Dedifferentiated amniotic fluid mesenchymal stem cell (primary cell): ENCODE measurements at regions not wholly inside any gene's neighbourhood (a gene's known extent, or its start where the extent isn't known, plus 50 kb on each side); places are given as distances from the start of the nearest gene placed in this dataset.

Experiments
- DNase-seq: peaks from one replicate; pipeline ENCODE4 v3.0.0-alpha.2; 2016; ENCODE audit errors: extremely low spot score

DNA sequence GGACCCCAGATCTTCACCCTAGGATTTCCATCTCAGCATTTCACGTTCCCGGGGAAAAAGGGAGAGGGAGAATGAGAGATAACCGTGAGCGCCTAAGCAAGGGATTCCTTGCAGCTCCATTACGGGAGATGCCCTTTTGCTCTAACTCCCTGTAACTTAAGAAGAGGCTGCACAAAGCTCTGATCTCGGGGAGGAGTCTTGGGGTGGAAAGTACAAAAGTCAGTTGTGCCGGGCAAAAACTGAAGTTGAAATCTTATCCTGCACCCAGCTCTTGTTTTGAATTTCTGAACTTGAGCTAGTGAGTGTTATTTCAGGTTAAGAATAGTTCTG is 256.4 kb upstream of the SOX21 start:
- DNase-seq, result no peak

DNA sequence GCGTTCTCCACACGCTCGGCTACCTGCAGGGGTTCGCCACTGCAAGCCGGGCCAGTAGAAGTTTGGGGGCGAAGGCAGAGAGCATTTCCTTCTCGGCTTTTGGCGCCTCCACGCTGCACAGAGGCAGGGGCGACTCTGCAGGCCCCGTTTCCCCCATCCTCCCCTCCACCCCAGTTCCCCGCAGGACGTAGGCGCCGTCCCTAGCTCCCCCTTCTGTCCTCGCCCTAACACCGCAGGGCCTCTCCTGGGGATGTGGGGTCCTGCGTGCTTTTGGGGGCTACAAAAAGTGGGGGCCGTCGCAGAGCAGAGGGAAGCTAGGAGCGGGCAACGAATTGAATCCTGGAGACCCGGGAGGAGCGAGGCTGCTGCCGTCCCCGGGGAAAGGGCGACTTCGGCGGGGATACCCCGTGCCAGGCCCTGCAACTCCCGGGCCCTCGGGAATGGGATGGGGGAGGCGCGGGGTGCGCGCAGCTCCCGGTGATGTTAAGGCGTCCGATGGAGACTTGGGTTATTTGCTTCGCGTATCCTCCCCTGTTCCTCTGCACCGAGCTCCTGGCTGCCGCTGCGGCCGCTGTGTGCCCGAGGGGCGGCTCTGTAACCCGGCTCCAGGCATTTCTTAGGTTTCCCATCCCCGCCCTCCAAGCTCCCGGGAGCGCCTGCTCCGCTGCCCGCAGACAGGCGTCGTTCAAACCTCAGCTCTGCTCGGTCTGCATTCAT is 255.9 kb upstream of the SOX21 start:
- no peak for DNase-seq

DNA sequence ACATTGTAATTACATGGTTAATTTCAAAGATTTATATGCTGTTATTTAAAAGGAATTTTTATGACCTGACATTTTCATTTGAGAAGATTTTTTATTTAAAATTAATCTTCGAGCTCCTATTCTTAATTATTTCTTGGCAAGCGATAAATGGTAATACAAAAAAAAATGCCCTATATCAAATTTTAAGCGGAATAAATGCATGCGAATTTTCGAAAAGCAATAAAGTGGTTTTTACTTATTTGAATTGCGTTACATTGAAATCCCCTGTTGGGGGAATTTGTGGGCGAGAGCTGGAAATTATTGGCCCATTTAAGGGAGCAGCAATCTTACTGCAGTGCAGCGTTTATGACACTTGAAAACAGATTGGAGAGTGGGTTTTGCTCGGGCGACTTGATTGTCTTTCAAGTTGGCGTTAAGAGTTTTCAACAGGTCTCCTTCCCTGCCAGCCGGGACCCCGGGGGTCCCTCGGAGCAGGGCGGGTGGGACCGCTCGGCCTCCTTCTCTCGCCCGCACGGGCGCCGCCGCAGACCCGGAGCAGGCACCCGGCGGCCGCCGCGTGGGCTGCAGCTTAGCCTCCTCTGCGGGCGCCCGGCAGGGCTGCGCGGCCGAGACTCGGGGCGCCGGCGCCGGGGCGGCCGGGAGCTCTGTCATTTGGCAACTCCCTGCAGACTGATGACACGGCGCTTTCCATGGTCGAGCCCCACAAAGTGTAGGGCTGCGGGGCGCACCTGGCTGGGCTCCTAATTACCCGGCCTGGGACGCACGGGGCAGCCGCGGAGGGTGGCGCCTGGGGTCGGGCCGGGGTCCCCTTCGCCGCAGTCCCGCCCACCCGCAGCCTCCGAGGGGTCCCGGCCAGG is 255.1 kb upstream of the SOX21 start:
- no peak for DNase-seq

DNA sequence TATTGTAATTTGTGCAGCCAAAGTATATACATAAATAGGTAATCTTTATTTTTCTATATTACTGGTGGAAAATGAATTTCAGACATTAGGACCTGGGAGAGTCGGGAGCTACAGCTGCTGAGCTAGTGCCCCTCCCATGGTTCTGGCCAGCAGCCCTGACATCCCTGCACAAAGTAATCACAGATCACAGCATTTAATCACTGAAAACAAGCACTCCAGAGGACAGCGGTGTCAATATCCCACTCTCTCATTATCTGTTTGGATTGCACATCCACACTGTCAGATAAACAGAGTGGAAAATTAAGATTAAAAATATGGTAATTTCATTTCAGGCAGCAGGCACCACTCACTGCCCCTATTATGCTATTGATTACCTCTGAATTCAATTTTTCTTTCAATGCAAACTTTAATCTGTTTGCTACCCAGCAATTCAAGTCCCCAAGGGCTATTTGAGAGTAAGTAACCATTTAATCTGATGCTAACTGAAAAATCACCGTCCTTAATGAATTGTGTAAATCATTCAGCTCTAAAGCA is 254.1 kb upstream of the SOX21 start:
- no peak for DNase-seq

DNA sequence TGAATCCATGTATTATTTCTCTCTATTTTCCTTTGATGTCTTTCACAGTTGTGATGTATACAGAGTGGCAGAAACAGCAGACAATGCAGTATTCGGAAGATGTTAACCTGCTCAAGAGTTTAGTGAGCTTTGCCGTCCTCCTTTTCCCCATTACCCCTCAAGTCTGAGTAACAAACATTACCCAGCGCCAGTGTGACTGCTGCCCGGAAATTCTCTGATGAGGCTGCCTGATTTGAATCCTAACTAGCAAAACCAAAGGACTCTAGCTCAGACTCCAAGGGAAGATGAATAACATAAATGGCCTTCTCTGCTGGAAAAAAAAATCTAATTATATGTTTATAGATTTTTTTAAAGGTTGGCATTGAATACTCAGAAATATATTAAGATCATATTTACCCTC is 247.3 kb upstream of the SOX21 start:
- DNase-seq, result no peak

DNA sequence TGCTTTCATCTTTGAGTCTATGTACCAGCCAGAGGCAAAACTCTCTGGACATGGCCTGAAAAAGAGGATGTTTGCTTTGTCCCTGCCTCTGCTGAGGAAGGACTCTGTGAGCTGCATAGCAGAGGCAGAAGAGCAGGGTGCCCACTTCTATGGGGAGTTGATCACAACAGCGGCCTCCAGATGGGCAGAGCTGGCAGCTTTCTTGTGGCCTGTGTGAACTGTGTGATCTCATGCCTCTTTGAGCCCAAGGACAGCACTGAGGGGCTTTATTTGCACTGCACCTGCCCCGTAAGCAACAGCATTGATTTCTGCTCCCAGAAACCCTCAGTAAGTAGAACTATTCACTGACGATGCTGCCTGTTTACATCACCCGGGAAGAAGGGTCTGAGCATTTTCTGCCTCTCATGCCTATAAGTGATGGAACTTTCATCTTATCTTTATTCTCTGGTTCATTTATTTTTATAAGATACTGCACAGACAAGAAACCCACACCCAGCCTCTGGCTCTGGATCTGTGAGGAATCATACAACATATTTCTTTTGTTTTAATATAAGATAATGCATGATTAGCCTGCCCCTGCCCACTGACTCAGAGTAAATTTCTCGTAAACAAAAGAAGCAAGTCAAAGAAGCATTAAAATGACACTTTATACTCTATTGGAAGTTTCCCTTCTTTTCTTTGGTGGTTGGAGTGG is 244.2 kb upstream of the SOX21 start:
- no peak for DNase-seq

DNA sequence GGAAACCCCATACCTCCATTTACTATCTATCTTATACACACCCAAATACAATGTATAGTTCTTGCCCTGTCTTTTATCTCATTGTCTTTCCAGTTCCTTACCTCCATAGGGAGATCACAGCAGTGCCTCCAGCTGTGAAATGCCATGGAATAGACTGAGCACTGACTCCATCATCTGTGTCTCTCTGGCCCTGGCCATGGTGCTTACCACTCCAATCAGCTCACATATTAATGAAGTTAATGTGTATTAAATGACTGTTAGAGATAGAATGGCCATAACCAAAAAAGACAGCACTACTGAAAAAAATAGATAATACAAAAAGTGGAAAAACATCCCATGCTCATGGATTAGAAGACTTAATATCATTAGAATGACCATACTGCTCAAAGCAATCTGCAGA is 240.4 kb upstream of the SOX21 start:
- no peak for DNase-seq

DNA sequence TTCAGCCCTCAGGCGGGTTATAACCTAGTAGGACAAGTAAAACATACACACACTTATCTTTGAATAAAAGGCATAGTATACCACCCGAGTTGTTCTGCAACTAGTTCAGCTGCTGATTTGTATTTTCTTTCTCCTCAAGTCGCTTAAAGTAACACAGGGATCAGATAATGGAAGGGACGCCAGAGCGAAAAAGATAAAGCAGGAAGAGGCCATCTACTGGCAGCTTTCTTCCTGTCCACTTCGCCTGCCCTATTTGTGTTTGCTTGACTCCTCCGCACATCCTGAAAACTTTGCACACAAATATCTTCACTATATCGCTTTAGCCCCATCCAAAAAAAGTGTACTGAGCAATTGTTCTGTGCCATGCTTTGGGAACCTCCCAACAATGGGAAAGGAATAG is 238.0 kb upstream of the SOX21 start:
- DNase-seq, result no peak

DNA sequence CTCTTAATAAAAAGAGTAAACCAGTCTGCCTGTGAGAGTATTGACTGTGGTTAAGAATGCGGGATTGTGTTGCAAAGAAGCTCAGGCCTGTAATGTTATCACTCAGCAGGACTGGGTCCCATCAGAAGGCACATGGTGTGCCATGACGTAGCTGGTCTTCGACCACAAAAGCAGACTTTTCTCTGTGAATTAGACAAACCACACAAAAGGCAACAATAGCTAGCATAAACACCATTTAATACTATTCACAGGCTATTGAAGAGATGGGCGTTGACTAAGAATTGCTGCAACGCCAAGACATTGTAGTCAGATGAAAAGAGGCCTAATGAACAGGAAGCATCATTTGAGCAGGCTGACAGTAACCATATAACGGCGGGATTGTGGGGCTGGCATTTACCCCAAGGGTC is 235.6 kb upstream of the SOX21 start:
- no peak for DNase-seq

DNA sequence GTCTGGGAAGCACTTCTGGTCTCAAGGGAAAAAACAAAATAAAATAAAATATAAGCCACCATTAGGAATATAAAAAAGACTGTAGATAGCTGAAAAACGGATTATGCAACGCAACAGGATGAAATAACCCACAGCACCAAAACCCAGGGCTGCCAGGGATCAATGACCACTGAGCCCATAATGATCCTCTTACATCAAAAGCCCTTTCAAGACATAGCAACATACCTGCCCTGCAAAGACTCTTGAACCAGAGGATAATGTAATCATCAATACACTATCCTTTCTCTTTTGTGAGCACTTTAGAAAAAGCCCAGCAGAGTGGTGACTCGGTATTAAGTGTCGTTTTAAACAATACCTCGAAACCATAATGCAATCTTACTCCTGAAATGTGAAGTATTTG is 235.0 kb upstream of the SOX21 start:
- DNase-seq, result no peak

DNA sequence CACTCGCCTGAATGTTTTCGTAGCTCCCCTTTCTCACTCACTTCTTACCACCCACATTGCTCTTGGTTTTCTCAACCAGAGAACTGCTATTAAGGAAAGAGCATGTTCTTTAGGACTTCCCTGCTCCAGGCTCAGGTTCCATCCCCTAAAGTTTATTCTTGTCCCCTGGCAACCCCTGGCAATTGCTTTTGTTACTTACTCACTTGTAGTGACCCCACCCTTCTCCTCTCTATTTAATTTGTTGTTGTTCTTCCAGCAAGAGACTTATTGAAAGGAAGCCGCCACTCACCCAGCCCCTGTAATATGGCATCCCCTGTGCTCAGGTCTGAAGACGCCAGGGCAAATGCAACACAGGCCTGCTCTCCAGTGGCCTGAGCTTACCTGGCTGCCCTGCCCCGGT is 233.7 kb upstream of the SOX21 start:
- no peak for DNase-seq

DNA sequence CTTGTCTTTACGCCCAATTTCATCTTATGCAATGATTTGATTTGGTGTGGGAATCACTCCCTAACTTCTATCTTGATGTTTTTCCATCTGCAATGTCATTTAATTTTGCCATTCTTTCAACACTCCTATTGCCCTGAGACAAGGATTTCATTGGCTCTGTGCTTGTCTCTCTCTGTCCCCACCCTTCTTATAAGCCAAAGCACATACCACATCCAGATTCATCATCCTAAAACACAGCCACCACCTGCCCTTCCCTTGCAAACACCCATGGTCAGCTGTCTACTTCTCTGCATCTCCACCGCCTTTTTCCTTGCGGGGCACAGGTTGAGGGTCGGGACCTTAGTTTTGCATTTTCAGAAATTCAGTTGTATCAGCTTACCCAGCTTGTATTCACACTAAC is 225.8 kb upstream of the SOX21 start:
- no peak for DNase-seq

DNA sequence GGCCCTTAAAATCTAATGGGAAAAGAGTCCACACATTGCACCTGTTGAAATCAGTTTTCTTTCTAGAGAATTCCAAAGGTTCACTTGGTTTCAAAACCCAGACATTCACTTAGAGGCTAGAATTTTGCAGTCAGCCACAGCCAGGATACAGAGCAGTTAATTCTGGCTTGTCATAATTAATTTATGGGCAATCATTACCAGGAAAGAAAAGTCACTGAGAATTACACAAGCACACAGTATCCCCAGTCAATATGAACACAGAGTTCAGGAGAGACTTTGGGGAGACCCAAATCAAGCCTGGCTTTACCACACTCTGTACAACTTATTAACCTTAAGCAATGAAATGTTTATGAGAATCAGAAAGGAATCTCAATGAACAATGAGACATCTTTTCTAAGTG is 224.3 kb upstream of the SOX21 start:
- DNase-seq, result no peak

DNA sequence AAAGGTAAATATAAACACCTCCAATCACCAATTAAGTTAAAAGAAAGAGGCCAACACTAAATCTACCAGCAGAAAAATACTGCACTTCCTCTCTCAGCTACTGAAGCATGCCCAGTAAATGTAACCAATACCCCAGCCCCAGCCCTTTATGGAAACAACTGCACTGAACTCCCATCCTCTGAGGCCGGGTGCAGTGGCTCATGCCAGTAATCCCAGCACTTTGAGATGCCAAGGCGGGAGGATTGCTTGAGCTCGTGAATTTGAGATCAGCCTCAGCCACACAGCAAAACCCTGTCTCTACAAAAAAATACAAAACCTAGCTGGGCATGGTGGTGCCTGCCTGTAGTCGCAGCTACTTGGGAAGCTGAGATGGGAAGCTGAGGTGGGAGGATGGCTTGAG is 221.6 kb upstream of the SOX21 start:
- DNase-seq, result no peak

DNA sequence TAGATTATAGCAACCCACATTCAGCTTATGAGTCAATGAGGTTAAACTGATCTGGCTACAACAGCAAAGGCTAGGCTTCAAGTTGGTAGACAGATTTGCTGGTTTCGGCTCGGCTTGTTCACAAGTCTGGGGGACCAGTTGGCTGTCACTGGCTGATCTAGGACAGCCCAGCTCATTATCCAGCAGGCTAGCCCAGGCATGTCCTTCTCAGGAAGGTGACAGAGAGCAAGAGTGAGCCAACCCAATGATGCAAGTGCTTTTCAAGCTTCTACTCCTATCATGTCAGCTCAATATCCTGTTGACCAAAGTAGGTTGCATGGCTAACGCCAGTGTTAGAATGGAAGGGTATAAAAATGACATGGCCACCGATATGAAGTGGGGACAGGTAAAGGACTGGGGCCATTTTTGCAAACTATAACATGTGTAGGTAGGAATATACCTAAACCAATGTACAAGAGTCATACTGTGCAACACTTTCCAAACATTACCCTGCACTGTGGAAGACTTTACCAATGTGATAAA is 220.9 kb upstream of the SOX21 start:
- DNase-seq, result no peak

DNA sequence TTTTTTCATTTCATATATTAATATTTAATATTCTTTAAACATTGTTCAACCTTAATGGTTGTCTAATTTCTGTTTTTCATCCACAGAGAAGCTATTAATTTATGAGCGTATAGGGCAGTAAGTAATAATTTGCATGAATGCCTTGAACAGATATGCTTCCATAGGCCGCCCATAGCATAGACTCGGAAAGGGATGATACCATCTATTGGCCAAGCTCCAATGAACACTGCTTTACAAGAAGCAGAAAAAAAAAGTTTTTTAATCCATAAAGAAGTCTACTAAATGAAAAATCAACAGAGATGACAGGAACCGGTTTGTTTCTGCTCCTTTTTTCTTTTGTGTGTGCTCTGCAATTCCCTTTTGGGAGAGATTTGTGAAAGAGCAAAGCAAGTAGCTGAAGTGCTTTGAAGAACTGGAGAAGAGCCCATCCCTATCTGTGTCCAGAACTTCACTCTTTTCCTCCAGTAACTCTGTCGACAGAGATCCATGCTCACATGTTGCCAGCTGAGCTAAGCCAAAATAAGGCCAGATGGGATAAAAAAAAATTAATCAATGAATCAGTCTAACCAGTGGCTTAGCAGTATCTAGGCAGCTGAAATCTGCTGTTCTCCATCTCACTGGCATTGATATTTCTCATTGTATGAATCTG is 215.9 kb upstream of the SOX21 start:
- no peak for DNase-seq

DNA sequence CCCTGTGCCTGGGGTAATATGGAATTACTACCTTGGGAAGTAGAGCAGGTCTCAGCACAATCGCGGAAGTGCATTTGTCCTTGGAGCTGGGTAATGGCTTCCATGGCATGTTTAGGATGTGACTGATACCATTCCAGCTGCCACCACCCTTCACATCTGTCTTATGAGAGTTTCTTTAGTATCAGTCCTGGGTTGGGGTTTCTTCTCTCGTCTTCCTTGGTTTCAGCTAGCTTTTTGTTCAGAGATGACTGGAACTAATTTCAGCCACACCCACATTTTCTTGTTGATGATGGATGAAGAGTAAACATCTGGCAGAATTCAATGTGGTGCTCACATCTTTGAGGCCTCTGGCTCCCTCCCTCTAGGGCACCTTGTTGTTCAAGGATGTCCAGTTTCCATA is 212.9 kb upstream of the SOX21 start:
- DNase-seq, result no peak

DNA sequence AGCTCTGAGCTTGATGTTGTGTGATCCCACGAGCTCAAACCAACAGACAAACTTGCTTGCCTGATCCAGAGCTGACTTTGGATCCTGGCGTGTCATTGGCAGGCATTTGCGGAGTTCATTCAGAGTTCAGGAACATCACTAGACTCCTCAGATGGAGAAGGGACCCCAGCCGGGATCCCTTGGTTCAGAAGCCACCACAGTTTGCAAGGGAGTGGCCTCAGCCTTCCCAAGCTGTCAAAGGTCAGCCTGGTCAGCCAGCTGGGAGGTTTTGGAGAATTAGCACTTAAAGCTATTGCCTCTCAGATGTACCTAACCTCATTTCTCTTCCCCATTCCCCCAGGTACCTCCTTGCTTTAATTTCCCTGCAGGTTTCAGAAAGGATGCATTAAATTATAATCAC is 208.8 kb upstream of the SOX21 start:
- no peak for DNase-seq

DNA sequence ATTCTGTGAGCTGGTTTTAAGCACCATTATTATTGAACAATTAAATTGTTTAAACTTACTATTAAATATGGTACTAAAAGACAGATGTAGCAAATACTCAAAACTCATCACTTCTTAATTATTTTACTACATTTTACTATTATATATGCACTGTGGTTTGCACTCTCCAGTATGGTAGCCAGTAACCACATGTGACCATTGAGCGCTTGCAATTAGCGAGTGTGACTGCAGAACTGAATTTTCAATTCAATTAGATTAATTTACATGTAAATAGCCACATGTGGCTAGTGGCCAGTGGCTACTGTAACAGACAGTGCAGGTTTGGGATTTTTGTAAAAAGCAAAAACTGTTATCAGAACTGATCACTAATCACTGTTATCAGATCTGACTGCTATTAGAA is 208.2 kb upstream of the SOX21 start:
- no peak for DNase-seq

DNA sequence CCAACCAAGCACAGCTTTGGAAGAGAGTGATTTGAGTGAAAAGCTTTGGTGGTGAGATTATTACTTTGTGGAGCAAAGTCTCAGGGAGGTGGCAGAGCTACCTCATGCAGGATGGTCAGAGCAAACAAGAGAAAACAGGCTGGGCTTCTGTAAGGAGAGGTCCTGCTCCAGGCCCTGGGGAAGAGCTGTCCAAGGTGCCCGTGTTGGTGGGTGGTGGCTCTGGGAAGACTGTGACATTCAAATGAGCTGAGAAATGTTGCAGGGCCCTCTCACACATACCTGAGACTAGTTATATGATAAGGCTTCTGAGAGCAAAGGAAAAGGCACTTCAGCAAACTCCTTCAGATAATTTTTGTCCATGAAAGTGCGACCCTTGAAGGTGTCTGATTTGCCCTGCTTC is 205.5 kb upstream of the SOX21 start:
- no peak for DNase-seq

DNA sequence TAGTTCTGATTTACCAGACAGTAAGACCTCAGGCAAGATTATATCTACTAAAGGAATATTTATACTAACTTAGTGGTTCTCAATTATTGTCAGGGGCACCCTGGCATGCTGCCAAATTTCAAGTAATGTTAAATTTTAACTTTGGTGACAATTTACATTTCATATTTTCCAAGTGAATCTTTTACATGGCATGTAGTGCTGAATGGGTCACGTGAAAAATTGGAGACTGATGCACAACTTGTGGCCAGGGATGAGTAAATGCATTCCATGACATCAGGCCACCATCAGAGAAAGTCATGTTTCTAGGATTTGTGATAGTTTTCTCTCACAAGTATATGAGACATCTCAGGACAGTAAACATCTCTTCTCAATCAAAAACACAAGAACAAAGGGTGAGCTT is 202.6 kb upstream of the SOX21 start:
- no peak for DNase-seq

DNA sequence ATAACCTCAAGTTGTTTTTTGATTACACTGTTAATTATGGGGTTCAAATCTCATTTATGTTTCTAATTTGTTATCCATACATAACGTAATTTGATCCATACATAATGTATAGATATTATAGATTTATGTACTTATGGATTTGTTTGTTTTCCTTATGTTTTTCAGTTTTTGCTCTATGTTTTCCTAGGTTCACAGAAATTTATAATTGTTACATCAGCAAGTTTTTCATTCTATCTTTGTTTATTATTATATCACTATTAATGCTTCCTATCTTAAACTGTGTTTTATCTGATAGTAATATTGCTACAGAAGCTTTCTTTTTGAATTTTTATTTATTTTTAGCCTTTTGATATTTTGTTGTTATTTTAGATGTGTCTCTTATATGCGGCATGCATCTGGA is 194.3 kb upstream of the SOX21 start:
- DNase-seq, result no peak
